Panc1 (cell line): ENCODE measurements at regions not wholly inside any gene's neighbourhood (a gene's known extent, or its start where the extent isn't known, plus 50 kb on each side); places are given as distances from the start of the nearest gene placed in this dataset.

ENCODE experiments used
- ATAC-seq: fragments of 200-7000 bp; cut with Tn5 transposase; 2 replicates; pipeline ENCODE4 v1.9.1; 2020; ENCODE audit warnings: mild to moderate bottlenecking, moderate library complexity
- BruUV-seq: library from RNA; stranded (reverse); fragments of 400-500 nt; replicated peaks from 2 replicates; lab custom pipeline; 2021; lab: Mats Ljungman, UMichigan
- CTCF ChIA-PET: fragments of 300-600 bp; sonication (Branson Sonifier 250); formaldehyde crosslinking; loops from one replicate; lab custom pipeline; 2022; ENCODE audit warnings: antibody characterized with exemption; lab: Charles Lee
- POLR2A ChIA-PET: fragments of 300-600 bp; sonication (Branson Sonifier 250); formaldehyde crosslinking; loops from one replicate; lab custom pipeline; 2022; ENCODE audit warnings: antibody characterized with exemption; lab: Charles Lee
- DNase-seq: peaks from one replicate; pipeline ENCODE4 v3.0.0-alpha.2; 2010; ENCODE audit warnings: low read depth, low spot score
- H3K27ac ChIP-seq: 2 replicates; pipeline ENCODE4 v1.5.1; 2011; ENCODE audit warnings: mild to moderate bottlenecking, low read length, inconsistent platforms
- H3K27me3 ChIP-seq: fragments of 200-500 bp; sonication (Bioruptor generic); 2 replicates; pipeline ENCODE4 v1.6.0; 2014; ENCODE audit warnings: low read length, inconsistent platforms; ENCODE audit not compliant: control insufficient read depth, insufficient read depth
- H3K36me3 ChIP-seq: fragments of 200-500 bp; sonication (Bioruptor generic); 2 replicates; pipeline ENCODE4 v1.5.1; 2014; ENCODE audit warnings: inconsistent platforms, mild to moderate bottlenecking, low read length, moderate library complexity; ENCODE audit not compliant: control insufficient read depth, insufficient read depth
- H3K4me1 ChIP-seq: 2 replicates; pipeline ENCODE4 v1.5.1; 2011; ENCODE audit warnings: inconsistent platforms, mild to moderate bottlenecking, low read length, moderate library complexity; ENCODE audit not compliant: control insufficient read depth, insufficient read depth
- H3K4me3 ChIP-seq, 2 experiments: 2 replicates each; pipeline ENCODE4 v1.5.1; 2011 to 2012; ENCODE audit warnings: low read depth in 2 of 2, low read length in 2 of 2, mild to moderate bottlenecking in 2 of 2, inconsistent platforms in 1 of 2, moderate library complexity in 1 of 2
- H3K9me3 ChIP-seq: fragments of 200-500 bp; sonication (Bioruptor generic); 2 replicates; pipeline ENCODE4 v1.5.1; 2014; ENCODE audit warnings: low read depth, mild to moderate bottlenecking, inconsistent platforms, low read length, moderate library complexity; ENCODE audit not compliant: control insufficient read depth, insufficient read depth
- POLR2AphosphoS5 ChIP-seq: IDR thresholded peaks from 2 replicates; pipeline ENCODE4 v1.6.1; 2012; ENCODE audit warnings: mild to moderate bottlenecking, low read depth, low read length, moderate library complexity
- SIN3A ChIP-seq: IDR thresholded peaks from 2 replicates; pipeline ENCODE4 v1.6.1; 2012; ENCODE audit warnings: low read depth, mild to moderate bottlenecking, low read length, moderate library complexity, borderline replicate concordance; ENCODE audit not compliant: insufficient read depth
- TCF7L2 ChIP-seq: IDR thresholded peaks from 2 replicates; pipeline ENCODE4 v1.6.1; 2011; ENCODE audit warnings: mild to moderate bottlenecking, low read depth, low read length, inconsistent platforms
- in situ Hi-C: cut with HindIII; loops from 2 replicates; pipeline ENCODE4 v1.10.0; 2016; ENCODE audit warnings: low sequenced_read_pairs, low pct_unique_long_range_greater_than_20kb
- intact Hi-C: fragments of 100-400 bp; cut with micrococcal nuclease; formaldehyde crosslinking; loops from one replicate; pipeline ENCODE4 v1.10.0; 2022; ENCODE audit not compliant: unreplicated experiment
- TF ChIP-seq, protein P1 (sequence below): fragments of 450-650 bp; IDR thresholded peaks from 2 replicates; pipeline ENCODE4 v1.5.1; 2017; ENCODE audit warnings: mild to moderate bottlenecking
- TF ChIP-seq, protein P2 (sequence below), 2 experiments: IDR thresholded peaks; 2 replicates each; pipeline ENCODE4 v1.6.1; 2011 to 2012; ENCODE audit warnings: low read depth in 2 of 2, control low read depth in 1 of 2, low read length in 1 of 2, mild to moderate bottlenecking in 1 of 2, moderate library complexity in 1 of 2; ENCODE audit not compliant: insufficient read depth in 1 of 2

DNA sequence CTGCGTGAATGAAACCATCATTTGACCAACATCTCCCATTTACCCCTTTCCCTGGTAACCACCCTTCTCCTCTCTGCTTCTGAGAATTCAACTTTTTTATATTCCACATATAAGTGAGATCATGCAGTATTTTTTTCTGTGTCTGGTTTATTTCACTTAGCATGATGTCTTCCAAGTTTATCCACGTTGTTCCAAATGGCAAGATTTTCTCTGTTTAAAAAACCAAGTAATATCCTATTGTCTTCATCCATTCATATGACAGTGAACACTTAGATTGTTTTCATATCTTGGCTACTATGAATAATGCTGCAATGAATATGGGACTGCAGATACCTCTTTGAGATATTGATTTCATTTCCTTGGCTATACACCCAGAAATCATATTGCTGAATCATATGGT is 362.4 kb upstream of the SLC7A11 start:
- Histone ChIP-seq H3K9me3 (no peaks in the 10 kb centered on the region), H3K4me3 (no peak overlapping the region), H3K36me3 (no peaks in the 10 kb centered on the region), H3K4me1 (no peaks in the 10 kb centered on the region), H3K27me3 (no peaks in the 10 kb centered on the region), H3K27ac (no peak overlapping the region)
- DNase-seq (no peak), ATAC-seq (no peak)
- BruUV-seq: no TSS peak
- intact Hi-C loops: no loop called here
- ChIA-PET POLR2A (no interaction called here), CTCF (no interaction called here)
- in situ Hi-C loops: no loop called here
- TF ChIP-seq TCF7L2 (no peak), POLR2AphosphoS5 (no peak), SIN3A (no peak)
- TF ChIP-seq, protein P1, sequence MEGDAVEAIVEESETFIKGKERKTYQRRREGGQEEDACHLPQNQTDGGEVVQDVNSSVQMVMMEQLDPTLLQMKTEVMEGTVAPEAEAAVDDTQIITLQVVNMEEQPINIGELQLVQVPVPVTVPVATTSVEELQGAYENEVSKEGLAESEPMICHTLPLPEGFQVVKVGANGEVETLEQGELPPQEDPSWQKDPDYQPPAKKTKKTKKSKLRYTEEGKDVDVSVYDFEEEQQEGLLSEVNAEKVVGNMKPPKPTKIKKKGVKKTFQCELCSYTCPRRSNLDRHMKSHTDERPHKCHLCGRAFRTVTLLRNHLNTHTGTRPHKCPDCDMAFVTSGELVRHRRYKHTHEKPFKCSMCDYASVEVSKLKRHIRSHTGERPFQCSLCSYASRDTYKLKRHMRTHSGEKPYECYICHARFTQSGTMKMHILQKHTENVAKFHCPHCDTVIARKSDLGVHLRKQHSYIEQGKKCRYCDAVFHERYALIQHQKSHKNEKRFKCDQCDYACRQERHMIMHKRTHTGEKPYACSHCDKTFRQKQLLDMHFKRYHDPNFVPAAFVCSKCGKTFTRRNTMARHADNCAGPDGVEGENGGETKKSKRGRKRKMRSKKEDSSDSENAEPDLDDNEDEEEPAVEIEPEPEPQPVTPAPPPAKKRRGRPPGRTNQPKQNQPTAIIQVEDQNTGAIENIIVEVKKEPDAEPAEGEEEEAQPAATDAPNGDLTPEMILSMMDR: no peak
- TF ChIP-seq, protein P2, sequence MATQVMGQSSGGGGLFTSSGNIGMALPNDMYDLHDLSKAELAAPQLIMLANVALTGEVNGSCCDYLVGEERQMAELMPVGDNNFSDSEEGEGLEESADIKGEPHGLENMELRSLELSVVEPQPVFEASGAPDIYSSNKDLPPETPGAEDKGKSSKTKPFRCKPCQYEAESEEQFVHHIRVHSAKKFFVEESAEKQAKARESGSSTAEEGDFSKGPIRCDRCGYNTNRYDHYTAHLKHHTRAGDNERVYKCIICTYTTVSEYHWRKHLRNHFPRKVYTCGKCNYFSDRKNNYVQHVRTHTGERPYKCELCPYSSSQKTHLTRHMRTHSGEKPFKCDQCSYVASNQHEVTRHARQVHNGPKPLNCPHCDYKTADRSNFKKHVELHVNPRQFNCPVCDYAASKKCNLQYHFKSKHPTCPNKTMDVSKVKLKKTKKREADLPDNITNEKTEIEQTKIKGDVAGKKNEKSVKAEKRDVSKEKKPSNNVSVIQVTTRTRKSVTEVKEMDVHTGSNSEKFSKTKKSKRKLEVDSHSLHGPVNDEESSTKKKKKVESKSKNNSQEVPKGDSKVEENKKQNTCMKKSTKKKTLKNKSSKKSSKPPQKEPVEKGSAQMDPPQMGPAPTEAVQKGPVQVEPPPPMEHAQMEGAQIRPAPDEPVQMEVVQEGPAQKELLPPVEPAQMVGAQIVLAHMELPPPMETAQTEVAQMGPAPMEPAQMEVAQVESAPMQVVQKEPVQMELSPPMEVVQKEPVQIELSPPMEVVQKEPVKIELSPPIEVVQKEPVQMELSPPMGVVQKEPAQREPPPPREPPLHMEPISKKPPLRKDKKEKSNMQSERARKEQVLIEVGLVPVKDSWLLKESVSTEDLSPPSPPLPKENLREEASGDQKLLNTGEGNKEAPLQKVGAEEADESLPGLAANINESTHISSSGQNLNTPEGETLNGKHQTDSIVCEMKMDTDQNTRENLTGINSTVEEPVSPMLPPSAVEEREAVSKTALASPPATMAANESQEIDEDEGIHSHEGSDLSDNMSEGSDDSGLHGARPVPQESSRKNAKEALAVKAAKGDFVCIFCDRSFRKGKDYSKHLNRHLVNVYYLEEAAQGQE (IDR thresholded peaks at IDR 0.05; ENCODE audit: insufficient read depth in 1 of 2, low read depth in 2 of 2, low read length in 1 of 2): no peak

DNA sequence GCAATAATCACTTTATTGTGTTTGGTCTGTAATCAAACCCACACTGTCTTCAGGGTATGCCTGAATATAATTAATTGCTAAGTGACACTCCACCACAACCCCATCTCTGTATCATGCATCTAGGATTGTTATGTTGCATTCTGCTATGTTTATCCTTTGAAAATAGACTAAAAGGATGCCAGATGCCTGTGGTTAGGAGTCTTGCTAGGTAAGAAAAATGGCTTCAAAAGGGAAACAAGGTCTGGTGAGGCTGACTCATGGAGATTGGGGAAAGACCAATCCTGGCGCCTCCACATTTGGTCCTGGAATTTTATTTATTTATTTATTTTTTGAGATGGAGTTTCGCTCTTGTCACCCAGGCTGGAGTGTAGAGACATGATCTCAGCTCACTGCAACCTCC is 360.5 kb upstream of the SLC7A11 start:
- no peak overlapping the region for H3K27ac ChIP-seq
- no peaks in the 10 kb centered on the region for H3K36me3 ChIP-seq
- ChIA-PET CTCF (no interaction called here), POLR2A (no interaction called here)
- in situ Hi-C loops: no loop called here
- intact Hi-C loops: no loop called here
- DNase-seq (no peak), ATAC-seq (no peak)
- no peaks in the 10 kb centered on the region for H3K9me3 ChIP-seq
- no peaks in the 10 kb centered on the region for H3K27me3 ChIP-seq
- no TSS peak for BruUV-seq
- TF ChIP-seq, protein P2 (IDR thresholded peaks at IDR 0.05; ENCODE audit: insufficient read depth in 1 of 2, low read depth in 2 of 2, low read length in 1 of 2): no peak
- no peak for TF ChIP-seq POLR2AphosphoS5
- TF ChIP-seq TCF7L2: no peak
- no peak for TF ChIP-seq SIN3A
- TF ChIP-seq, protein P1: no peak
- no peak overlapping the region for H3K4me3 ChIP-seq
- H3K4me1 ChIP-seq: no peaks in the 10 kb centered on the region
